ENCODE measurements at regions not wholly inside any gene's neighbourhood (a gene's known extent, or its start where the extent isn't known, plus 50 kb on each side); places are given as distances from the start of the nearest gene placed in this dataset.
"Not testable (repeated sequence)": the region's sequence is repeated elsewhere in the genome, so short reads cannot be mapped to it uniquely, and the experiment has no call there.

DNA sequence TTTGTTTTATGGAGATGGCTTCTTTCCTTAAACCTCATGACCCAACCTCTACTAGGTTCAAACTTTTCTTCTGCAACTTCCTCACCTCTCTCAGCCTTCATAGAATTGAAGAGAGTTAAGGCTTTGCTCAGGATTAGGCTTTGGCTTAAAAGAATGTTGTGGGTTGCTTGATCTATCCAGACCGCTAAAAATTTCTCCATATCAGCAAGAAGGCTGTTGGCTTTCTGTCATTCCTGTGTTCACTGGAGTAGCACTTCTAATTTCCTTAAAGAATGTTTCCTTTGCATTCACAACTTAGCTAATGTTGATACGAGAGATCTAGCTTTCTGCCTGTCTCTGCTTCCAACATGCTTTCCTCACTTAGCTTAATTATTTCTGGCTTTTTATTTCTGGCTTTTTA lies 58.1 kb upstream of the KYNU start:
- H3K4me3 ChIP-seq (ENCODE audit: low read length), result no peak overlapping the region
- H4K20me1 ChIP-seq (ENCODE audit: control insufficient read depth, insufficient read depth, low read depth, low read length), result no peaks in the 10 kb centered on the region
- H3K9me2 ChIP-seq (replicated peaks; ENCODE audit: control insufficient read depth, low read length), result no peaks in the 10 kb centered on the region
- no peaks in the 10 kb centered on the region for H3K36me3 ChIP-seq (ENCODE audit: control insufficient read depth, low read length)
- no peaks in the 10 kb centered on the region for H3K79me2 ChIP-seq (ENCODE audit: control insufficient read depth, low read length)
- no peak overlapping the region for H3K27ac ChIP-seq (ENCODE audit: low read depth, low read length)
- H3K27me3 ChIP-seq (ENCODE audit: control insufficient read depth, low read length), result no peaks in the 10 kb centered on the region
- TF ChIP-seq, protein P1, sequence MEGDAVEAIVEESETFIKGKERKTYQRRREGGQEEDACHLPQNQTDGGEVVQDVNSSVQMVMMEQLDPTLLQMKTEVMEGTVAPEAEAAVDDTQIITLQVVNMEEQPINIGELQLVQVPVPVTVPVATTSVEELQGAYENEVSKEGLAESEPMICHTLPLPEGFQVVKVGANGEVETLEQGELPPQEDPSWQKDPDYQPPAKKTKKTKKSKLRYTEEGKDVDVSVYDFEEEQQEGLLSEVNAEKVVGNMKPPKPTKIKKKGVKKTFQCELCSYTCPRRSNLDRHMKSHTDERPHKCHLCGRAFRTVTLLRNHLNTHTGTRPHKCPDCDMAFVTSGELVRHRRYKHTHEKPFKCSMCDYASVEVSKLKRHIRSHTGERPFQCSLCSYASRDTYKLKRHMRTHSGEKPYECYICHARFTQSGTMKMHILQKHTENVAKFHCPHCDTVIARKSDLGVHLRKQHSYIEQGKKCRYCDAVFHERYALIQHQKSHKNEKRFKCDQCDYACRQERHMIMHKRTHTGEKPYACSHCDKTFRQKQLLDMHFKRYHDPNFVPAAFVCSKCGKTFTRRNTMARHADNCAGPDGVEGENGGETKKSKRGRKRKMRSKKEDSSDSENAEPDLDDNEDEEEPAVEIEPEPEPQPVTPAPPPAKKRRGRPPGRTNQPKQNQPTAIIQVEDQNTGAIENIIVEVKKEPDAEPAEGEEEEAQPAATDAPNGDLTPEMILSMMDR (IDR thresholded peaks at IDR 0.05; ENCODE audit: low read depth, low read length, poor library complexity, severe bottlenecking), result no peak
- no peak for TF ChIP-seq EZH2phosphoT487 (IDR thresholded peaks at IDR 0.05; ENCODE audit: borderline replicate concordance, low read length)
- no peaks in the 10 kb centered on the region for H3F3A ChIP-seq (ENCODE audit: control insufficient read depth, insufficient read depth)
- no peaks in the 10 kb centered on the region for H3K9me3 ChIP-seq (ENCODE audit: control insufficient read depth, insufficient read depth, low read length)
- peaks cover 6% of the 10 kb centered on the region; the same call in 1 of the 2 replicates for H3K4me1 ChIP-seq (ENCODE audit: control insufficient read depth, low read length)
- no peak overlapping the region for H3K4me2 ChIP-seq (ENCODE audit: low read length)

DNA sequence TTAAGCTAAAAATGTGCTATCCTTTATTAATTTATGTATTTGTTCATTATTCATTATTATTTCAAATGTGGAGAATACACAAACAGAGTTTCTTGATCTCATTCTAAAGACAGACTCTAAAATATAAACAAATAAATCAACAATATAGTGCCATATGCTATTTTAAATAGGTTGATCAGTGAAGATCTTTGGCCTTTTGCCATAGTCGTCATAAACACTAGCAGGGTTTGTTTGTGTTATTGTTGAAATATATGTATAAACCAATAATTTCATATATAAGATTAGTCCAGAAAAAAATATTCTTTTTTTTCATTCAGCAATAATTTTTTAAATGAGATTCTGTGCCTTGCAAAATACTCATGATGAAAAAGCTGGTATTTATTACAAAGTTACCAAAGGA lies 62.1 kb upstream of the KYNU start:
- no peaks in the 10 kb centered on the region for H3K27me3 ChIP-seq (ENCODE audit: control insufficient read depth, low read length)
- H3K79me2 ChIP-seq (ENCODE audit: control insufficient read depth, low read length), result no peaks in the 10 kb centered on the region
- no peaks in the 10 kb centered on the region for H3F3A ChIP-seq (ENCODE audit: control insufficient read depth, insufficient read depth)
- H3K36me3 ChIP-seq (ENCODE audit: control insufficient read depth, low read length), result no peaks in the 10 kb centered on the region
- no peak overlapping the region for H3K4me2 ChIP-seq (ENCODE audit: low read length)
- H3K4me1 ChIP-seq (ENCODE audit: control insufficient read depth, low read length), result peaks cover 6% of the 10 kb centered on the region; the same call in 1 of the 2 replicates
- TF ChIP-seq, protein P1 (IDR thresholded peaks at IDR 0.05; ENCODE audit: low read depth, low read length, poor library complexity, severe bottlenecking), result no peak
- TF ChIP-seq EZH2phosphoT487 (IDR thresholded peaks at IDR 0.05; ENCODE audit: borderline replicate concordance, low read length), result no peak
- no peak overlapping the region for H3K27ac ChIP-seq (ENCODE audit: low read depth, low read length)
- H3K9me2 ChIP-seq (replicated peaks; ENCODE audit: control insufficient read depth, low read length), result no peaks in the 10 kb centered on the region
- H3K9me3 ChIP-seq (ENCODE audit: control insufficient read depth, insufficient read depth, low read length), result no peaks in the 10 kb centered on the region
- H4K20me1 ChIP-seq (ENCODE audit: control insufficient read depth, insufficient read depth, low read depth, low read length), result no peaks in the 10 kb centered on the region
- no peak overlapping the region for H3K4me3 ChIP-seq (ENCODE audit: low read length)

DNA sequence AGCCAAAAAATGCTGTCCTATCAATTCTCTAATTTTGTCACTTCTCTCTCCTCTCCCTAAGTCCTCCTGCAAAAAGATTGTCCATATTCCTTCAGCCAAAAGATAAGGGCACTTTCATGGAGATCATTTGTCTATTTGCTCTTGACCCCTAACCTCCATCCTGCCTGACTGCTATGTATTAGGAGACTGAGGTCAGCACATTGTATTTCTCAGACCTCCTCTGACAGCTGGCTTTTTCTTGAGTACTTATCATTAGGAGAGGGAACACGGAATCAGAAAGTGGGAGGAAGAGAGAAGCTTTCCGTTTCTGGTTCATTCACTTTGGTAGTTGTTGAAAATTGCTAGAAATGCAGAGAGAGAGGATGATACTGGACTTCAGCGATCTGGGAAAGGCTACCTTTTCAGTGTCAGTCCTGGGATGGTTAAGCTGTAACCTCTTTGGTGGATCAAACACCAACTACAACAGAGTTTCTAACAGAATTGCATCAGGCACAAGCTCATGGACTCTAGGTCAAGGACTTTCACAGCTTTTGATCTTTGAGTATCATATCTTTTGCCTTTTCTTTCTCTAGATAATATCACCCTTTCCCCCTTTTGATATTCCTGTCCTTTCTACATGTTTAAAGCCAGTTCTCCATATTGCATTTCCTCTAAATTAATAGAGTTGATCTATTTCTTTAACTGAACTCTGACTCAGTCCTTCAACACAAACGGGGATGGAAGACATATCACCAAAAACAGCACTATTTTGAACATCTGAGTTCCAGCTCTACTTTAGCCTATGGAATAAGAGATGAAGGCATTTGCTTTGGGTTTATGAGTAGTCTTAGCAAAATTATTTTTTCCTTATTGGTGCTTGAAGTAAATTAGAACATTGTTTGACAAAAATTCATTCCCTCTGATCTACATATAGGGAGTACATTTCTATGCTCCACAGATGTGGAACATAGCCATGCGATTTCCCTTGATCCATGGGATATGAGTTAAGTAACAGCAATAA lies 63.3 kb upstream of the KYNU start:
- no peak overlapping the region for H3K27ac ChIP-seq (ENCODE audit: low read depth, low read length)
- no peaks in the 10 kb centered on the region for H4K20me1 ChIP-seq (ENCODE audit: control insufficient read depth, insufficient read depth, low read depth, low read length)
- no peak overlapping the region for H3K4me2 ChIP-seq (ENCODE audit: low read length)
- H3K79me2 ChIP-seq (ENCODE audit: control insufficient read depth, low read length), result no peaks in the 10 kb centered on the region
- H3K4me3 ChIP-seq (ENCODE audit: low read length), result no peak overlapping the region
- no peaks in the 10 kb centered on the region for H3K9me2 ChIP-seq (replicated peaks; ENCODE audit: control insufficient read depth, low read length)
- no peaks in the 10 kb centered on the region for H3K9me3 ChIP-seq (ENCODE audit: control insufficient read depth, insufficient read depth, low read length)
- no peaks in the 10 kb centered on the region for H3K27me3 ChIP-seq (ENCODE audit: control insufficient read depth, low read length)
- H3F3A ChIP-seq (ENCODE audit: control insufficient read depth, insufficient read depth), result no peaks in the 10 kb centered on the region
- H3K4me1 ChIP-seq (ENCODE audit: control insufficient read depth, low read length), result peaks cover 6% of the 10 kb centered on the region; the same call in 1 of the 2 replicates
- no peaks in the 10 kb centered on the region for H3K36me3 ChIP-seq (ENCODE audit: control insufficient read depth, low read length)
- no peak for TF ChIP-seq EZH2phosphoT487 (IDR thresholded peaks at IDR 0.05; ENCODE audit: borderline replicate concordance, low read length)
- TF ChIP-seq, protein P1 (IDR thresholded peaks at IDR 0.05; ENCODE audit: low read depth, low read length, poor library complexity, severe bottlenecking), result no peak

DNA sequence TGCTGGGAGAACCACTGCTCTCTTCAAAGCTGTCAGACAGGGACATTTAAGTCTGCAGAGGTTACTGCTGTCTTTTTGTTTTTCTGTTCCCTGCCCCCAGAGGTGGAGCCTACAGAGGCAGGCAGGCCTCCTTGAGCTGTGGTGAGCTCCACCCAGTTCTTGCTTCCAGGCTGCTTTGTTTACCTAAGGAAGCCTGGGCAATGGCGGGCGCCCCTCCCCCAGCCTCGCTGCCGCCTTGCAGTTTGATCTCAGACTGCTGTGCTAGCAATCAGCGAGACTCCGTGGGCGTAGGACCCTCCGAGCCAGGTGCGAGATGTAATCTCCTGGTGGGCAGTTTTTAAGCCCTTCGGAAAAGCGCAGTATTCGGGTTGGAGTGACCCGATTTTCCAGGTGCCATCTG lies 65.8 kb upstream of the KYNU start:
- H3K27me3 ChIP-seq (ENCODE audit: control insufficient read depth, low read length); H3K27ac ChIP-seq (ENCODE audit: low read depth, low read length); H3K36me3 ChIP-seq (ENCODE audit: control insufficient read depth, low read length); H3K4me3 ChIP-seq (ENCODE audit: low read length); H3K4me1 ChIP-seq (ENCODE audit: control insufficient read depth, low read length); H3F3A ChIP-seq (ENCODE audit: control insufficient read depth, insufficient read depth); H3K4me2 ChIP-seq (ENCODE audit: low read length); H4K20me1 ChIP-seq (ENCODE audit: control insufficient read depth, insufficient read depth, low read depth, low read length); H3K79me2 ChIP-seq (ENCODE audit: control insufficient read depth, low read length); H3K9me3 ChIP-seq (ENCODE audit: control insufficient read depth, insufficient read depth, low read length); H3K9me2 ChIP-seq (replicated peaks; ENCODE audit: control insufficient read depth, low read length): not testable (repeated sequence)

Measured in DOHH2 (cell line).